HG03457 (cell line): ENCODE measurements at regions not wholly inside any gene's neighbourhood (a gene's known extent, or its start where the extent isn't known, plus 50 kb on each side); places are given as distances from the start of the nearest gene placed in this dataset.

Experiments used
- ATAC-seq: cut with Tn5 transposase; IDR thresholded peaks from one replicate; pipeline ENCODE4 v1.9.1; 2021; ENCODE audit warnings: moderate number of reproducible peaks; ENCODE audit not compliant: unreplicated experiment

DNA sequence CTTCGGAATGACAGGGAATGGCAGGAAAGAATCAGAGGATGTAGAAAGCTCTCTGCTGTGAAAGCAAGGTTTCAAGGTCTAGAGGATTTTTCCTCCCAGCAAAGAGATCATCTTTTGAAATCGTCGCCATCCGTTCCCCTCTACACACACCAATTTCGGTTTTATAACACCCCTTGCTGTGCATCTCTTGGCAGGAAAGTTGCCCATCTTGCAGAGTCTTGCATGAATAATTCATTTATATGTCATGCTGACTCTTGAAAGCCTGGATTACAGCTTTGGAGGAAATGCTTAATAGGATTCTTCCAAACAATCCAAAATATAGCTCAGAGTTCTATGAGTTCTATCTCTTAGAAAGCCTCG, 262.7 kb downstream of the CHL1 start:
- ATAC-seq, result no peak

DNA sequence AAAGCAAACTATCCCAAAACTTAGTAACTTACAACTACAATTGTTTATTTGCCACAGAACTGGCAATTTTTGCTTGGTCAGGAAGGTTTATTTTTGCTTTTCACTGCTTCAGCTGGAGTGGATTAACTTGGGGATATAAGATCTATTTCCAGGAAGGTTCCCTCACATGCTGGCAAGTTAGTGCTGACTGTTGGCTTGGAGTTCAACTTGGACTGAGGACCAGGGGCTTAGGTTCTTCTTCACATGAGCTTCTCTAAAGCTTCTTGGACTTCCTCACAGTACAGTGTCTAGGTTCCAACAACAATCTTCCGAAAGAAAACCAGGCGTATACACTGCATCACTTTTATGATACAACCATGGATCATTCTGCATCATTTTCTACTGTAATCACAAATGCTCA, 264.4 kb downstream of the CHL1 start:
- no peak for ATAC-seq

GRCh38 chr3:462851-463250, 266.3 kb downstream of the CHL1 start:
- no peak for ATAC-seq

- peak; percentile 99 for ATAC-seq
These were observed 267.0 kb downstream of the CHL1 start for GRCh38 chr3:463252-464192.

DNA sequence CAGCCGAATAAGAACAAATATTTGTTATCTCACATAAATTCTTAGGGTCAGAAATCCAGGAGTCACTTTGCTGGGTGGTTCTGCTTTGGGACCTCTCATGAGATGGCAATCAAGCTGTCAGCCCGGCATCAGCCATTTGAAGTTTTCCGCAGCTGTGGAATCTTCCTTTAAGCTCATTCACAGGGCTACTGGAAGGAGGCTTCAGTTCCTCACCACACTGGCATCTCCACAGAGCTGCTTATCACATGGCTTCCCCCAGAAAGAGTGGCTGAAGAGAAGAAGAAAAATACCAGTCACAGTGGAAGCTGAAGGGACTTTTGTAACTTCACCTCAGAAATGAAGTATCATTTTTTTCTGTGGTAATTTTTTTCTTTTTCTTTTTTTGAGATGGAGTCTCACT, 267.7 kb downstream of the CHL1 start:
- ATAC-seq, result no peak

GRCh38 chr3:468172-468571, 271.6 kb downstream of the CHL1 start:
- ATAC-seq, result no peak

DNA sequence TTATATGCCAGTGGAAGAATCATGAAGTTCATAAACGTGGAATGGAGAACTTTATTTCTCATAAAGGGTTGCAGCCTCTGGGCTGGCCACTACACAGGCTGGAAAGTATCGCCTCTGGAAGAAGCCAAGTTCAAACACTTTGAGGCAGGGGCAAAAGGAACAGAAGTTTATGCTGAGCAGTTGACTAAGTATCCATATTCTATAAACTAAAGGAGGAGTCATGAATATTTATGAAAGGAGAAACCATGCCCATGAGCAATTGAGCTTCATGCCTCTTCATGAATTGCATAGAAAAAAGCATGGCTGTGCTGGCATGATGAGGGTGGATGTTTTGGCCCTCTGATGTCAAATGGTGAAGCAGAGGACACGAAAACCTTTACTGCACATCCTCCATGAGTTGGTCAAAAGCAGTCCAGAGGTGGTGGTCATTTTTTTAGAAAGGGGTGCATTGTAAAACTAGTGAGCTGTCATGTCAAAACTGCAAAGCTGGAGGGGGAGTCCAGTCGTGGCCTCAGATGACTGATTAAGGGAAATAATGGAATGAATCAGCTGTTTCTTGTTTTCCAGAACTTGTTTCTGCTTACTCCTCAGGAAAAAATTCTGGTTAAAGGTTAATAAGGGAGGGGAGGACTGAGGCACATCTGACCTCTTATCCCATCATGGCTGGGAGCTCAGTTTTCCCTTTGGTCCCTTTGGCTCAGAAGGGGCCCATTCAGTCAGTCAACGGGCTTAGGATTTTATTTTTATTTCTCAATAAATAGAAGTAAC, 276.7 kb downstream of the CHL1 start:
- no peak for ATAC-seq

DNA sequence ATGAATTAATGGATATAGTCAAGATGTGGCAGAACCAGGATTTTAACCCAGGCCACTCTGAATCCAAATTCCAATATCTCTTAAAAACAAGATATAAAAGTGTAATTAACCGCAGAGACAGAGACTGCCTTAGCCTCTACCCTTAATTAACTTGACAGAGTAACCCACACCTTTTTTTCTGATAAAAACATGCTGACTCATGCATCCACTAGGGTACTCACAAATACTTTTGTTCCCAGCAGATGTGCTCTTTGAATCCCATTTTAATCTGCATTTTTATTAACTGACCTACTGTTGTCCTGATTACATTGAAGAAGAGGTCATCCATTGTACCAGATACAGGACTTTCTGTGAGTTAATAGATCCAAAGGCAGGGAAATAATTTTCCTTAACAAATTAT, 278.3 kb downstream of the CHL1 start:
- no peak for ATAC-seq

- peak; percentile 78 for ATAC-seq
These were observed 283.5 kb downstream of the CHL1 start for GRCh38 chr3:480070-480469.

GRCh38 chr3:481111-481510, 284.5 kb downstream of the CHL1 start:
- no peak for ATAC-seq

GRCh38 chr3:481680-482079, 285.1 kb downstream of the CHL1 start:
- no peak for ATAC-seq

- ATAC-seq, result no peak
These were observed 285.9 kb downstream of the CHL1 start for GRCh38 chr3:482479-482878.

DNA sequence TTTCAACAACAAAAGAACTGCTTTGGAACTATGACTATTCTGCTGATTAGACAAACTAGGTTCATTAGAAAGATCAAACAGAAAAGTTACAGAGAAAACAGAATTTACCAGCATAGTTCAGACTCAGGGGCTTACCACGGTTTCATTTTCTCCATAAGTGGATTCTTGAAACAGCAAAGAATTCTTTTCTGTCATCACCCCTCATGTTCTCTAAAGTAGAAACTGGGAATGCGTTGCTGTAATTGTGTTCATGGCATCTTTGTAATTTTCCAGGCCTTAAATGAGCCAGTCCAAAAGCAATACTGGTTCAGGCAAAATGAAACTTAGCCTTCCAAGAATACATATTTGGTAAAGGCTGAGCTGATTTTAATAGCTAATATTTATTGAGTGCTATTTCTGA, 287.8 kb downstream of the CHL1 start:
- no peak for ATAC-seq

DNA sequence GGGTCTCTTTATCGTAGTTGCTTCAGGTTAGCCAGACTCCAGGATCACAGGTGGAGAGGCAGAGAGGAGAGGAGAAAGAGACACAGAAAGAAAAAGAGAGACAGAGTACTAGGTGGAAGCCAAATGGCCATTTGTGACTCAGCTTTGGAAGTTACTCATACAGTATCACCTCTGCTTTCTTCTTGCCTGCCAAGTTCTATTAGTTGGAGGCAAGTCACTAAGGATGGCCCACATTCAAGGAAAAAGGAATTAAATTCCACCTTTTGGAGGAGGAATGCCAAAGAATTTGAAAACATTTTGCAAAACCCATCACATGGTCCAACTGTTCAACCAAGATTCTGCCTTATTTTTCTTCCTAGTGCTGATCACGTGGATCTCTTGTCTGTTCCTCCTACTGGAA, 291.1 kb downstream of the CHL1 start:
- ATAC-seq, result no peak

DNA sequence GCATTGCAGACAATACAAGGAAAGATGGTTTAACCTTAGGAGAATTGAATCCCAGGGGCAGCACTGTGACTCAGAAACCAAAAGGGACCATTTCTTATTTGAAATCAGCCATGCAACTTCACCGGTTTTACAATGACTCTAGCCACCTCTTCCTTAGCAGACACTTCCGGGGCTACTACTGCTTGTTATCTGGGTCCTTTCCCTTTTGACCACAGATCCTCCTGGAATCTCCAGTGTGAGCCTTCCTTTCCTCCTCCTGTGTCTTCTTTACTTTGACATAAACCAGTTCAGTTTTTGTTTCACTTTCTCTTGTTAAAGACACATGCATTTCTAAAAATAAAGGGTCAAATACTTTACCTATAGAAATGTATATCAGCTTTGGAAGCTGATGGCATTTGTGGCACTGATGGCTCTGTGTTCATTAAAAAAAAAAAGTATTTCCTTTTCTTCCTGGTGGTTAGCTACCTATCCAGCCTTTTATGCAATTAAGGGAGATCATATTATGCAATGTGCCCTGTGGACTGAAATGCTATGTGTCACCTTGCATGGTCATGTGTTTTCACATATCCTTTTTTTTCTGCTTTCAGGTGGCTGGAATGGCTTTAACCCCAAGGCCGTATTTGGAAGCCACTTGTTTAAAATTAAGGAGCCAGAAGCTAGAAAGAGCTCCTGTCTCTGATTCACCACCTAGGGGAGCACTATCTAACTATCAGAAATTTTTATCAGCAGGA, 296.2 kb downstream of the CHL1 start:
- no peak for ATAC-seq

GRCh38 chr3:494190-494589, 297.6 kb downstream of the CHL1 start:
- ATAC-seq, result no peak

DNA sequence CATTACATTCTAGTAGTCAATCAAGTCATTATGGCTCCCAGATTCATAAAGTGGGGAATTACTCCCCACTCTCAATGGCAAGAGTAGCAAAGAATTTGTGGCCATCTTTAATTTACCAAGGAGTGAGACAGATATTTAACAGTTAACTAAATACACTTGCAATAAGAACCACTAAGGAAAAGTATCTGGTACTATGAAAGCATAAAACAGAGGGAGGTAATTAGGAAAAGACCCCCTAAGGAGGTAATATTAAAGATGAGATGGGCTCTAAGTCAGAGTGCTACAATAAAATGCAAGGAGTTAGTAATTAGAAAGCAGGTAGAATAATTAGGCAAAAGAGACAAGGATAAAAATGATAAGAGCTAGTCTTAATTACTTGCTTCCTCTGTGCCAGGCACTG, 301.9 kb downstream of the CHL1 start:
- ATAC-seq, result no peak

DNA sequence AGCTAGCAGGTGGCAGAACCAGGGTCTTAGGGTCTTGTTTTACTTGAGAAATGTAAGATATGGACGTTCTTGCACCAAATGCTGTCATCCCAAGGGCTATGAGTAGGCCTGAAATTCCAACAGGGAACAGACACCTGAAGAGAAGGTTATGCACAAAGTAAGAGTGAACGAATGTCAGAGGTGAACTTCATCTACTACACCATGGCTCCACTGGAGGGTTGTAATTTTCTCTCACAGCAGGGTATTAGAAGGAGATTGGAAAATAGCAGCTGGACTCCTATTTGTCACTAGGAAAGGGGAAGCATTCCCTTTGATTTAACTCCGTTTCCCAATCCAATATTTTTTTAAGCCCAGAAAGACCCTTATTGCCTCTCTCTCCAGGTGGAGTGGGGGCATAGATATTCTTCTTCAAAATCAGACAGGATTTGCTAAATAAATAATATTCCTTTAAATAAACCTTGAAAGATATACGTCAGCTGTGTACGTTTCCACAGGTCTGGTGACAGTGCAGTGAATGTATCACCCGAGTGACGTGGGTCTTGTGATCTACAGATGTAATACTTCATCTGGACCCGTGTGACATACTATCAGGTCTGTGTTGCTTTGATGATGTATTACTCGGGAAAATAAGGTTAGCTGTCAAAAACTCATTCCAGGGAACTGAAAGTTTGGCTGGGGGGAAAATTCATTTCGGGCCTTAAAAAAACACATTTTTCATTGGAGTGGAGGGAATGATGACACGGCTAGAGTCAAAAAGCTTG, 302.6 kb downstream of the CHL1 start:
- ATAC-seq, result no peak

GRCh38 chr3:502486-502885, 305.9 kb downstream of the CHL1 start:
- no peak for ATAC-seq

- no peak for ATAC-seq
These were observed 316.7 kb downstream of the CHL1 start for GRCh38 chr3:513301-513700.

GRCh38 chr3:514192-514591, 317.6 kb downstream of the CHL1 start:
- no peak for ATAC-seq
